ENCODE measurements at regions not wholly inside any gene's neighbourhood (a gene's known extent, or its start where the extent isn't known, plus 50 kb on each side); places are given as distances from the start of the nearest gene placed in this dataset.
A peak's percentile ranks its signal among the peaks of the same experiment; 100 is the strongest.
"Not testable (repeated sequence)": the region's sequence is repeated elsewhere in the genome, so short reads cannot be mapped to it uniquely, and the experiment has no call there.

- Histone ChIP-seq H3K27me3 (ENCODE audit: control insufficient read depth, insufficient read depth, low read length) (no peaks in the 10 kb centered on the region), H3K36me3 (replicated peaks; ENCODE audit: control insufficient read depth, insufficient read depth, low read length) (no peaks in the 10 kb centered on the region), H3K4me3 (ENCODE audit: insufficient read depth, low read depth, low read length) (no peak overlapping the region)
- no peak for DNase-seq
These were observed 541.5 kb upstream of the NETO1 start for GRCh38 chr18:73409242-73409641.

GRCh38 chr18:73408469-73408868, 540.7 kb upstream of the NETO1 start:
- no peak for DNase-seq
- H3K4me3 ChIP-seq (ENCODE audit: insufficient read depth, low read depth, low read length), result no peak overlapping the region

GRCh38 chr18:73407506-73407905, 539.7 kb upstream of the NETO1 start:
- DNase-seq, result no peak
- Histone ChIP-seq H3K4me3 (ENCODE audit: insufficient read depth, low read depth, low read length) (no peak overlapping the region), H3K27me3 (ENCODE audit: control insufficient read depth, insufficient read depth, low read length) (no peaks in the 10 kb centered on the region), H3K36me3 (replicated peaks; ENCODE audit: control insufficient read depth, insufficient read depth, low read length) (no peaks in the 10 kb centered on the region)

More at GRCh38 chr18:73408469-73408868, 540.7 kb upstream of the NETO1 start:
- no peaks in the 10 kb centered on the region for H3K27me3 ChIP-seq (ENCODE audit: control insufficient read depth, insufficient read depth, low read length)
- no peaks in the 10 kb centered on the region for H3K36me3 ChIP-seq (replicated peaks; ENCODE audit: control insufficient read depth, insufficient read depth, low read length)

- no peak overlapping the region for H3K4me3 ChIP-seq (ENCODE audit: insufficient read depth, low read depth, low read length)
- no peak for DNase-seq
- H3K27me3 ChIP-seq (ENCODE audit: control insufficient read depth, insufficient read depth, low read length), result no peaks in the 10 kb centered on the region
- no peaks in the 10 kb centered on the region for H3K36me3 ChIP-seq (replicated peaks; ENCODE audit: control insufficient read depth, insufficient read depth, low read length)
These were observed 516.5 kb upstream of the NETO1 start for GRCh38 chr18:73384246-73384645.

- no peak for DNase-seq
These were observed 513.9 kb upstream of the NETO1 start for GRCh38 chr18:73381699-73382036.

GRCh38 chr18:73381016-73381698, 513.4 kb upstream of the NETO1 start:
- no peak for DNase-seq
- Histone ChIP-seq H3K36me3 (replicated peaks; ENCODE audit: control insufficient read depth, insufficient read depth, low read length) (no peaks in the 10 kb centered on the region), H3K4me3 (ENCODE audit: insufficient read depth, low read depth, low read length) (no peak overlapping the region), H3K27me3 (ENCODE audit: control insufficient read depth, insufficient read depth, low read length) (no peaks in the 10 kb centered on the region)

More at GRCh38 chr18:73381699-73382036, 513.9 kb upstream of the NETO1 start:
- Histone ChIP-seq H3K27me3 (ENCODE audit: control insufficient read depth, insufficient read depth, low read length) (no peaks in the 10 kb centered on the region), H3K4me3 (ENCODE audit: insufficient read depth, low read depth, low read length) (no peak overlapping the region), H3K36me3 (replicated peaks; ENCODE audit: control insufficient read depth, insufficient read depth, low read length) (no peaks in the 10 kb centered on the region)

- DNase-seq, result no peak
- H3K27me3 ChIP-seq (ENCODE audit: control insufficient read depth, insufficient read depth, low read length), result no peaks in the 10 kb centered on the region
- H3K36me3 ChIP-seq (replicated peaks; ENCODE audit: control insufficient read depth, insufficient read depth, low read length), result no peaks in the 10 kb centered on the region
- no peak overlapping the region for H3K4me3 ChIP-seq (ENCODE audit: insufficient read depth, low read depth, low read length)
These were observed 498.9 kb upstream of the NETO1 start for GRCh38 chr18:73366713-73367112.

GRCh38 chr18:73365018-73365417, 497.2 kb upstream of the NETO1 start:
- DNase-seq, result no peak
- Histone ChIP-seq H3K4me3 (ENCODE audit: insufficient read depth, low read depth, low read length) (no peak overlapping the region), H3K27me3 (ENCODE audit: control insufficient read depth, insufficient read depth, low read length) (no peaks in the 10 kb centered on the region), H3K36me3 (replicated peaks; ENCODE audit: control insufficient read depth, insufficient read depth, low read length) (no peaks in the 10 kb centered on the region)

- no peak for DNase-seq
- H3K36me3 ChIP-seq (replicated peaks; ENCODE audit: control insufficient read depth, insufficient read depth, low read length), result no peaks in the 10 kb centered on the region
- no peak overlapping the region for H3K4me3 ChIP-seq (ENCODE audit: insufficient read depth, low read depth, low read length)
These were observed 487.3 kb upstream of the NETO1 start for GRCh38 chr18:73355121-73355520.

GRCh38 chr18:73352546-73352945, 484.8 kb upstream of the NETO1 start:
- Histone ChIP-seq H3K36me3 (replicated peaks; ENCODE audit: control insufficient read depth, insufficient read depth, low read length) (no peaks in the 10 kb centered on the region), H3K4me3 (ENCODE audit: insufficient read depth, low read depth, low read length) (no peak overlapping the region), H3K27me3 (ENCODE audit: control insufficient read depth, insufficient read depth, low read length) (no peaks in the 10 kb centered on the region)
- no peak for DNase-seq

More at GRCh38 chr18:73355121-73355520, 487.3 kb upstream of the NETO1 start:
- no peaks in the 10 kb centered on the region for H3K27me3 ChIP-seq (ENCODE audit: control insufficient read depth, insufficient read depth, low read length)

GRCh38 chr18:73340135-73340977, 472.6 kb upstream of the NETO1 start:
- Histone ChIP-seq H3K36me3 (replicated peaks; ENCODE audit: control insufficient read depth, insufficient read depth, low read length) (no peaks in the 10 kb centered on the region), H3K27me3 (ENCODE audit: control insufficient read depth, insufficient read depth, low read length) (no peaks in the 10 kb centered on the region), H3K4me3 (ENCODE audit: insufficient read depth, low read depth, low read length) (no peak overlapping the region)
- no peak for DNase-seq

GRCh38 chr18:73331212-73331772, 463.5 kb upstream of the NETO1 start:
- no peaks in the 10 kb centered on the region for H3K36me3 ChIP-seq (replicated peaks; ENCODE audit: control insufficient read depth, insufficient read depth, low read length)
- no peaks in the 10 kb centered on the region for H3K27me3 ChIP-seq (ENCODE audit: control insufficient read depth, insufficient read depth, low read length)
- H3K4me3 ChIP-seq (ENCODE audit: insufficient read depth, low read depth, low read length), result no peak overlapping the region
- DNase-seq, result peak; percentile 29

- not testable (repeated sequence) for DNase-seq; H3K36me3 ChIP-seq (replicated peaks; ENCODE audit: control insufficient read depth, insufficient read depth, low read length); H3K4me3 ChIP-seq (ENCODE audit: insufficient read depth, low read depth, low read length); H3K27me3 ChIP-seq (ENCODE audit: control insufficient read depth, insufficient read depth, low read length)
These were observed 462.3 kb upstream of the NETO1 start for GRCh38 chr18:73330106-73330505.

- H3K4me3 ChIP-seq (ENCODE audit: insufficient read depth, low read depth, low read length); DNase-seq; H3K27me3 ChIP-seq (ENCODE audit: control insufficient read depth, insufficient read depth, low read length); H3K36me3 ChIP-seq (replicated peaks; ENCODE audit: control insufficient read depth, insufficient read depth, low read length): not testable (repeated sequence)
These were observed 456.5 kb upstream of the NETO1 start for GRCh38 chr18:73324187-73324831.
